ENCODE measurements at regions not wholly inside any gene's neighbourhood (a gene's known extent, or its start where the extent isn't known, plus 50 kb on each side); places are given as distances from the start of the nearest gene placed in this dataset.

DNA sequence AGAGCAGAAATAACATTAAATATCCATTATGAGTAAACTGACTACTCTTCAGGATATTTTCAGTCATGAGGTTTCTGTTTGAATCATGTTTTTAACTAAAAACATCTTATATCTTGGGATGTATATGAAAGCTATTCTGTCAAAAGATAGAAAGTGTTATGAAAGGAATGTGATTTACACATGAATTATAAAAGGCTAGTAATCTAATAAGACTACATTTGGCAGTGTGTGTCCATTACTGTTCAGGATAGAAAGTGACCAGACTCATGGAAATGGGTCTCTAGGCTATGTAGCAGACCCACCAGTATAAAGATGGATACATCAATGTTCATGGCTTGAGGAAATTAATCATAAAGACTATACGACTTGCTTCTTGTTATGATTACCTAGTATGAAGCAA is 1328.2 kb upstream of the NUDT12 start:
- TF ChIP-seq, protein P1, sequence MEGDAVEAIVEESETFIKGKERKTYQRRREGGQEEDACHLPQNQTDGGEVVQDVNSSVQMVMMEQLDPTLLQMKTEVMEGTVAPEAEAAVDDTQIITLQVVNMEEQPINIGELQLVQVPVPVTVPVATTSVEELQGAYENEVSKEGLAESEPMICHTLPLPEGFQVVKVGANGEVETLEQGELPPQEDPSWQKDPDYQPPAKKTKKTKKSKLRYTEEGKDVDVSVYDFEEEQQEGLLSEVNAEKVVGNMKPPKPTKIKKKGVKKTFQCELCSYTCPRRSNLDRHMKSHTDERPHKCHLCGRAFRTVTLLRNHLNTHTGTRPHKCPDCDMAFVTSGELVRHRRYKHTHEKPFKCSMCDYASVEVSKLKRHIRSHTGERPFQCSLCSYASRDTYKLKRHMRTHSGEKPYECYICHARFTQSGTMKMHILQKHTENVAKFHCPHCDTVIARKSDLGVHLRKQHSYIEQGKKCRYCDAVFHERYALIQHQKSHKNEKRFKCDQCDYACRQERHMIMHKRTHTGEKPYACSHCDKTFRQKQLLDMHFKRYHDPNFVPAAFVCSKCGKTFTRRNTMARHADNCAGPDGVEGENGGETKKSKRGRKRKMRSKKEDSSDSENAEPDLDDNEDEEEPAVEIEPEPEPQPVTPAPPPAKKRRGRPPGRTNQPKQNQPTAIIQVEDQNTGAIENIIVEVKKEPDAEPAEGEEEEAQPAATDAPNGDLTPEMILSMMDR (IDR thresholded peaks at IDR 0.05) = no peak
- no peak for TF ChIP-seq POLR2A (IDR thresholded peaks at IDR 0.05)
